GM21786 (cell line): ENCODE measurements at regions not wholly inside any gene's neighbourhood (a gene's known extent, or its start where the extent isn't known, plus 50 kb on each side); places are given as distances from the start of the nearest gene placed in this dataset.

Source experiments
- ATAC-seq: cut with Tn5 transposase; IDR thresholded peaks from one replicate; pipeline ENCODE4 v1.9.1; 2021; ENCODE audit not compliant: unreplicated experiment

- no peak for ATAC-seq
Observed at GRCh38 chr7:155882596-155882995, 70.3 kb upstream of the SHH start.

GRCh38 chr7:155881471-155882350 is 69.4 kb upstream of the SHH start:
- no peak for ATAC-seq

GRCh38 chr7:155880721-155881120 is 68.5 kb upstream of the SHH start:
- ATAC-seq = no peak

GRCh38 chr7:155879592-155879991 is 67.3 kb upstream of the SHH start:
- no peak for ATAC-seq

- ATAC-seq = no peak
Observed at GRCh38 chr7:155878674-155879073, 66.4 kb upstream of the SHH start.

- no peak for ATAC-seq
Observed at GRCh38 chr7:155878250-155878649, 66.0 kb upstream of the SHH start.

GRCh38 chr7:155877167-155877566 is 64.9 kb upstream of the SHH start:
- no peak for ATAC-seq

GRCh38 chr7:155874411-155874810 is 62.1 kb upstream of the SHH start:
- no peak for ATAC-seq

- no peak for ATAC-seq
Observed at GRCh38 chr7:155874010-155874409, 61.7 kb upstream of the SHH start.

GRCh38 chr7:155872678-155873369 is 60.6 kb upstream of the SHH start:
- no peak for ATAC-seq

- no peak for ATAC-seq
Observed at GRCh38 chr7:155871211-155871610, 58.9 kb upstream of the SHH start.

GRCh38 chr7:155870334-155871180 is 58.3 kb upstream of the SHH start:
- no peak for ATAC-seq

GRCh38 chr7:155869784-155870076 is 57.5 kb upstream of the SHH start:
- ATAC-seq = no peak

GRCh38 chr7:155868955-155869783 is 56.9 kb upstream of the SHH start:
- no peak for ATAC-seq

GRCh38 chr7:155867734-155868400 is 55.6 kb upstream of the SHH start:
- ATAC-seq = no peak

GRCh38 chr7:155867280-155867679 is 55.0 kb upstream of the SHH start:
- ATAC-seq = no peak

GRCh38 chr7:155865830-155866525 is 53.7 kb upstream of the SHH start:
- no peak for ATAC-seq

- no peak for ATAC-seq
Observed at GRCh38 chr7:155864991-155865690, 52.9 kb upstream of the SHH start.
